ENCODE measurements at regions not wholly inside any gene's neighbourhood (a gene's known extent, or its start where the extent isn't known, plus 50 kb on each side); places are given as distances from the start of the nearest gene placed in this dataset.

GRCh38 chr16:74031551-74031950 is 265.1 kb upstream of the PSMD7 start:
- Histone ChIP-seq H3K9ac (no peak overlapping the region), H3K4me2 (ENCODE audit: low read length) (no peak overlapping the region), H3K9me3 (ENCODE audit: control insufficient read depth, low read length) (no peaks in the 10 kb centered on the region), H3K27ac (no peak overlapping the region), H2AFZ (no peak overlapping the region), H3K4me3 (ENCODE audit: low read depth, low read length) (no peak overlapping the region), H3K27me3 (ENCODE audit: control insufficient read depth, insufficient read depth, low read length) (no peaks in the 10 kb centered on the region), H3K4me1 (no peaks in the 10 kb centered on the region), H3K79me2 (no peaks in the 10 kb centered on the region), H3K36me3 (ENCODE audit: control insufficient read depth, insufficient read depth, low read length) (no peaks in the 10 kb centered on the region)
- no peak for TF ChIP-seq CTCF (IDR thresholded peaks at IDR 0.05)

GRCh38 chr16:74030000-74030706 is 266.5 kb upstream of the PSMD7 start:
- Histone ChIP-seq H3K4me3 (ENCODE audit: low read depth, low read length) (no peak overlapping the region), H3K79me2 (no peaks in the 10 kb centered on the region), H3K4me1 (no peaks in the 10 kb centered on the region), H3K9me3 (ENCODE audit: control insufficient read depth, low read length) (no peaks in the 10 kb centered on the region), H2AFZ (no peak overlapping the region), H3K27ac (no peak overlapping the region), H3K27me3 (ENCODE audit: control insufficient read depth, insufficient read depth, low read length) (no peaks in the 10 kb centered on the region), H3K4me2 (ENCODE audit: low read length) (no peak overlapping the region), H3K36me3 (ENCODE audit: control insufficient read depth, insufficient read depth, low read length) (no peaks in the 10 kb centered on the region), H3K9ac (no peak overlapping the region)
- no peak for TF ChIP-seq CTCF (IDR thresholded peaks at IDR 0.05)

GRCh38 chr16:74029115-74029792 is 267.4 kb upstream of the PSMD7 start:
- Histone ChIP-seq H3K4me3 (ENCODE audit: low read depth, low read length) (no peak overlapping the region), H3K27me3 (ENCODE audit: control insufficient read depth, insufficient read depth, low read length) (no peaks in the 10 kb centered on the region), H3K4me1 (no peaks in the 10 kb centered on the region), H3K27ac (no peak overlapping the region), H3K9ac (no peak overlapping the region), H3K9me3 (ENCODE audit: control insufficient read depth, low read length) (no peaks in the 10 kb centered on the region), H3K36me3 (ENCODE audit: control insufficient read depth, insufficient read depth, low read length) (no peaks in the 10 kb centered on the region), H2AFZ (no peak overlapping the region), H3K79me2 (no peaks in the 10 kb centered on the region), H3K4me2 (ENCODE audit: low read length) (no peak overlapping the region)
- TF ChIP-seq CTCF (IDR thresholded peaks at IDR 0.05), result no peak

- Histone ChIP-seq H3K36me3 (ENCODE audit: control insufficient read depth, insufficient read depth, low read length) (no peaks in the 10 kb centered on the region), H3K4me3 (ENCODE audit: low read depth, low read length) (no peak overlapping the region), H2AFZ (no peak overlapping the region), H3K79me2 (no peaks in the 10 kb centered on the region), H3K9me3 (ENCODE audit: control insufficient read depth, low read length) (no peaks in the 10 kb centered on the region), H3K9ac (no peak overlapping the region), H3K4me2 (ENCODE audit: low read length) (no peak overlapping the region), H3K27me3 (ENCODE audit: control insufficient read depth, insufficient read depth, low read length) (no peaks in the 10 kb centered on the region), H3K27ac (no peak overlapping the region), H3K4me1 (no peaks in the 10 kb centered on the region)
- no peak for TF ChIP-seq CTCF (IDR thresholded peaks at IDR 0.05)
These were observed 270.0 kb upstream of the PSMD7 start for GRCh38 chr16:74026373-74027281.
